ENCODE measurements at regions not wholly inside any gene's neighbourhood (a gene's known extent, or its start where the extent isn't known, plus 50 kb on each side); places are given as distances from the start of the nearest gene placed in this dataset.
"Not testable (repeated sequence)": the region's sequence is repeated elsewhere in the genome, so short reads cannot be mapped to it uniquely, and the experiment has no call there.

- DNase-seq: no peak
These were observed 353.6 kb upstream of the ID2 start for GRCh38 chr2:8328217-8328616.

GRCh38 chr2:8329660-8330622, 351.9 kb upstream of the ID2 start:
- DNase-seq: no peak

DNA sequence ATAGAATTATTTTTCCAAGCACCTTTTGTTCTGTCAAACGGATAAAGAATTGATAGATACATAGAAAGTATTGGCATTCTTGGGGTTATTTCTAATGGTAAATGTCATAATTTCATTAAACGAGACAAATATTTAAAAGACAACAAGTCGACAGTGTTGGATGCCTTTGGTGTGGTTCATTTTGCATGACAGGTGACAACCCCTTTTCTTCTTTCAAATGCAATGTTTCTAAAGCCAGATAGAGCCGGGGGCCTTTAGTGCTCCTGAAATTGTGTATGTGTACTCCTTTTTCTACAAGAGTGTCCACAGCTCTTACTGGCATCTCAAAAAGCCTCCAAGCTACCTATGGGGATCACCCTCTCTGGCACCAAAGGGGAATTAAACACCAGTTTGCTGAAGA, 350.8 kb upstream of the ID2 start:
- DNase-seq: no peak

- DNase-seq: no peak
These were observed 349.2 kb upstream of the ID2 start for GRCh38 chr2:8332646-8333045.

- DNase-seq: no peak
These were observed 348.6 kb upstream of the ID2 start for GRCh38 chr2:8333177-8333831.

- not testable (repeated sequence) for DNase-seq
These were observed 348.0 kb upstream of the ID2 start for GRCh38 chr2:8333832-8334187.

- no peak for DNase-seq
These were observed 347.0 kb upstream of the ID2 start for GRCh38 chr2:8334866-8335325.

DNA sequence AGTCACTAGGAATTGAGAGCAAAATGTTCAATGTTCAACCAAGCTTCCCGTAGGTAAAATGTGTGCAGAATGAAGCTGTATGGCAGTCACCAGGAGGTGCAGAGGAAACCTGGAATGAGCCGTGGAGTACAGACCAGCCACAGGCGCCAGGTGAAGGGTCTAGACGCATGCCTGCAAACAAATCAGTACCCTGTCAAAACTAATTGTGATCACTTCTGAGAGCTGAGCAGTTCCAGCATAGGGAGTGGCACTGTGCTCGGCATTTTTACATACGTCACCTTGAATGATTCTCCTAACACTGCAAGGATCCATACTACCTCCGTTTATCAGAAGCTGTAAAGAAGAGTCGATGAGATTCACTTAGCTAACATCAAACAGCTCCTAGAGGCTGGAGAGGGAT, 346.1 kb upstream of the ID2 start:
- no peak for DNase-seq

DNA sequence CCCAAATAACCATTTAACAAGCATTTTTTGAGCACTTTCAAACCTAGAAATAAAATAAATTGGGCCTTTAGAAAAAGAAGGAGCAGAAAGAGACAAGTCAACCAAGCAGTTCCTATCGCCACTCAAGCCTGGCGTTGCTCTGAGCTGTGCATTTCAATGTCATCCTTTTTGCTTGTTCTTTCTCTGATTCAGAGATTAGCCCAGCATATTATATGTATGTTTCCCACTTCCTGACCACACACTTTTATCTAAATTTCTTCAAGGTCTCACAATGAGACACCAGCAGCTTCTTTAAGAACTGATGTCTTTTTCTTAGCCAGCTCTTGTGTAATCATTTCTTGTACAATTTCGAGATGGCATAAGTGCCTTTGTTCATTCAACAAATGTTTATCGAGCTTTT, 344.5 kb upstream of the ID2 start:
- no peak for DNase-seq

GRCh38 chr2:8342407-8342806, 339.4 kb upstream of the ID2 start:
- no peak for DNase-seq

DNA sequence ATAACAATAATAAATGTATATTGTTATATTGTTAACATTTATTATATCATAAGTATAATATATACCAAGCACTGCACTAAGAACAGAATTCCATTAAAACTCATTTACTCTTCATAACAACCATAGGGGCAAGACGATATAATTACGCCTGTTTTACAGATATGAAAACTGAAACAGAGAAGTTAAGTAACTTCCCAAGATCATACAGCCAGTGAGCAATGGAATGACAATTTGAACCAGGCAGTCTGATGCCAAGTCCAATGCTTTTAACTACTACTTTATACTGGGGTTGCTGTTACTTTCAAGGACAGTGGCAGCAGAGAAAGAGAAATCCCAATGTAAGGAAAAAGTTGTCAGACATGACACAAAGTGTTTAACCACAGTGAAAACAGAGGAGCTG, 338.8 kb upstream of the ID2 start:
- DNase-seq: no peak

- DNase-seq: no peak
These were observed 337.4 kb upstream of the ID2 start for GRCh38 chr2:8344144-8345097.

GRCh38 chr2:8345200-8345599, 336.7 kb upstream of the ID2 start:
- DNase-seq: no peak

DNA sequence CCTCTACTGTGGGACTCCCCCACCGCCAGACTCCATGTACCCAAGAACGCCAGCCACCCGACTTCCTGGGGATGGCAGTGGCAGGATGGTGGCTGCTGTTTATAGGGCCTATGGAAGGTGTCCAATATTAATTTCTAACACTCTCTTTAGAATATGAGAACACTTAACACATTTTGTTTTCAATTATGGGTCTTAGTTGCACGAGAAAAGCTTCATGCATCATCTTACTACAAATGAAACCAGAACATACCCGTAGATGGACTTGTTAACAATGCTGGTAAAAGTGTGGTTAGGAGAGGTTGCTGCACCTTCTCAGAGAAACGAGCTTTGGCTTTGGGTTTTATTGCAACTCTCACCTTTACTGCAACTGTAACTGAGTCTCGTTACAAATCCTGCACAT, 335.6 kb upstream of the ID2 start:
- no peak for DNase-seq

- DNase-seq: no peak
These were observed 335.0 kb upstream of the ID2 start for GRCh38 chr2:8346706-8347430.

DNA sequence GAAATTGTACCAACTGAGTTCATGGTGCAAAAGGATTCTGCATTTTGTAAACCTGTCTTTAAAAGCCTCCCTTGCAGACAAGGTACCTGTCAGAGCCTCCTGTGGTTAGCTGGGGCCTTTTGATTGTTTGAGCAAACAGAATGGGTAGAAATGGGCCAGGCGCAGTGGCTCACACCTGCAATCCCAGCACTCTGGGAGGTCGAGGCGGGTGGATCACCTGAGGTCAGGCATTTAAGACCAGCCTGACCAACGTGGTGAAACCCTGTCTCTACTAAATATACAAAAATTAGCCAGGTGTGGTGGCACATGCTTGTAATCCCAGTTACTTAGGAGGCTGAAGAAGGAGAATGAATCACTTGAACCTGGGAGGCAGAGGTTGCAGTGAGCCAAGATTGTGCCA, 332.9 kb upstream of the ID2 start:
- DNase-seq: not testable (repeated sequence)

DNA sequence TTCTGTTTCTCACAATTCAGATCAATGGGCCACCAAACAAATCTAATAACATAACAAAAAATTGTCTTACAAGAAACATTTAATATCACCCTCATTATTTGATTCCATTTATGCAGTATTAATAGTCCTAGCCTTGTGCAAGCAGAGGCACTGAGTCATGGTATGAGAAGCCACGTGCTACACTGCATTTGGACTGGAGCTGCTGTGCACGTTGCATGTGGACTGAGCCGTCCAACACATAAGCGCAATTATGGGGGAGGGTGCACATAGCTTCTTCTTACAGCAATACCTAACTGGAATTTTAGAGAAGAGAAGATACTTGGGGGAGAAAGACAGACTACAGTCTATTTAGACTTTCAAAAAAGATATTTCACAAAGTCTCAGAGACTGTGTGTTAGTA, 329.6 kb upstream of the ID2 start:
- no peak for DNase-seq

GRCh38 chr2:8352989-8353388, 328.9 kb upstream of the ID2 start:
- DNase-seq: no peak

GRCh38 chr2:8355102-8355859, 326.6 kb upstream of the ID2 start:
- no peak for DNase-seq

DNA sequence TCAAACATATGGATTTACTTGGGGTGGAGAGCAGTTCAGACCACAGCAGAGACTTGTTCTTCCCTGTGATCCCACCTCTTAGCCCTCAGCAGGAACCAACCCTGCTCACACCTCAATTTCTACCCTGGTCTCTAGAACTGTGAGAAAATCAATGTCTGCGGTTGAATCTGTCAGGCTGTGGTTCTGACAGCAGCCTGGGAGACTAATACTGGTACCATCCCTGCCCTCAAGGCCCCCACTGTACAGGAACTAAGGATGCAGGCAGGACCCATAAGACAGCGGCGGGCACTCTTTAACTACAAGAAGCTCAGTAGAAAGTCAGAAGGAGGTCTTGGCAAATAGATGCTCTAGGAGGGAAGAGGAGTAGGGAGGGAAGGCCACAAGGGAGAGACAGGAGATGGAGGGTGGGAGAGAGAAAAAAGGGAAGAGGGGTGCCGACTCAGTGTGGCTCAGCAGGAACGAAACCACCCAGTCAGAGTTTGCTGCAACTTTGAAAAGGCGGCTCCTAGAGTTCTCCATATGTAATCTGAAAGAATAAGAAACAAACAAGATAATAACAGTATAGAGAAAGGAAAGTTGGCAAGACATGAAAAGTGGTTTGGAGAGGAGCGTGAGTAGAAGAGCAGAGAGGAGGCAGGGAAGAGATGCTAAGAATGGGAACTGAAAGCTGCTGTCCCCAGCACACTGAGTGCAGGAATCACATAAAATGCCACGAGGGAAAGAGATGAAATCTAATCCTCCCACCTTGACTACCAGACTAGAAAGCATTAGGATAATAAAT, 323.9 kb upstream of the ID2 start:
- no peak for DNase-seq

- DNase-seq: no peak
These were observed 319.9 kb upstream of the ID2 start for GRCh38 chr2:8361930-8362329.
